Activated CD4-positive, alpha-beta T cell treated with anti-CD3 and anti-CD28 coated beads, Interleukin-2, amount 10 ng/mL, durations not matched to agents 24 days and 14 days (primary cell): ENCODE measurements at regions not wholly inside any gene's neighbourhood (a gene's known extent, or its start where the extent isn't known, plus 50 kb on each side); places are given as distances from the start of the nearest gene placed in this dataset.

Experiments
- DNase-seq: peaks from one replicate; pipeline ENCODE4 v3.0.0; 2022
- H3K27ac Mint-ChIP-seq: one replicate; pipeline ENCODE4 v1.8.0; 2022; ENCODE audit warnings: mild to moderate bottlenecking, mixed read lengths
- H3K27me3 Mint-ChIP-seq: one replicate; pipeline ENCODE4 v1.8.0; 2022; ENCODE audit warnings: mixed read lengths
- H3K36me3 Mint-ChIP-seq: one replicate; pipeline ENCODE4 v1.8.0; 2022; ENCODE audit warnings: low read depth, mild to moderate bottlenecking, mixed read lengths
- H3K4me1 Mint-ChIP-seq: one replicate; pipeline ENCODE4 v1.8.0; 2021; ENCODE audit warnings: mixed read lengths
- H3K4me3 Mint-ChIP-seq: one replicate; pipeline ENCODE4 v1.8.0; 2022; ENCODE audit warnings: mild to moderate bottlenecking, moderate library complexity, mixed read lengths
- H3K9me3 Mint-ChIP-seq: one replicate; pipeline ENCODE4 v1.8.0; 2021; ENCODE audit warnings: mixed read lengths
- intact Hi-C: fragments of 100-400 bp; cut with micrococcal nuclease; formaldehyde crosslinking; loops from one replicate; pipeline ENCODE4 v1.15.1; 2023

DNA sequence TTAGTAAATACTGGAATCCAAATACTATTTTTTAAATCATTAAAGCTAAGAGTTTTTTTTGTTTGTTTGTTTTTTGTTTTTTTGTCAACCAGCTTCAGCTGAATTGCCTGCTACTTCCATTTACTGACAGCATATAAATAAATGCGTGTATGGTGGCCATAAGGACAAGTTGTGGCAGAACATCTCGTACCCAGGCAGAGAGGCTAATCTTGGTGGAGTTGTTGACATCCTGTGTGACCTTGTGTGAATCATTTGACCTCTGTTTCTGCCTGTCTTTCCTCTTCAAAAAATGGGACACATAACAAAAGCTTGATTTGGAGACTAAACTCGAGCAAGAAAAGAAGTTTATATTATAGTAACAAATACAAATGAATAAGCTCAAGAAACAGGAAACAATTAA, 734.2 kb downstream of the MCTP2 start:
- H3K27ac Mint-ChIP-seq, result no peak overlapping the region
- no peaks in the 10 kb centered on the region for H3K27me3 Mint-ChIP-seq
- H3K36me3 Mint-ChIP-seq, result no peaks in the 10 kb centered on the region
- H3K9me3 Mint-ChIP-seq, result peaks cover 7% of the 10 kb centered on the region
- no peaks in the 10 kb centered on the region for H3K4me1 Mint-ChIP-seq
- DNase-seq, result no peak
- intact Hi-C loops, result no loop called here
- H3K4me3 Mint-ChIP-seq, result no peak overlapping the region

DNA sequence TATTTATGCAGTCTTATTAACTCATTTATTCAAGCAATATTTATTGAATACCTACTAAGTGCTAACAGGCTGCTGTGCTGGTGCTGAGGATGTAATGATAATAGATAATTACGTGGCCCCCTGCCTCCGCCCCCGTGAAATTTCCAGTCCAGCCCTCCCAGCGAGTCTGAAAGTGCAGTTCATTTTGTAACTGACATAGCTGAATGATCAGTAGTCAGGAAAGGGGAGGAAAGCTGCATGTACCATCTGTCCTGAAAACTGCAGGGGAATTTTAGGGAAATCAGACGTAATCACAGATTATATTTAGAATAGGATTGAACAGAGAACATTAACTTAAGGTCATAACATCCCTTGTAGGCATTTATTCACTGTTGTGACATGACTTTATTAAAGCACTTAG, 736.8 kb downstream of the MCTP2 start:
- Mint-ChIP-seq H3K27ac (no peak overlapping the region), H3K27me3 (no peaks in the 10 kb centered on the region), H3K4me1 (no peaks in the 10 kb centered on the region), H3K36me3 (no peaks in the 10 kb centered on the region), H3K4me3 (no peak overlapping the region), H3K9me3 (peaks cover 7% of the 10 kb centered on the region)
- intact Hi-C loops, result no loop called here
- DNase-seq, result no peak

DNA sequence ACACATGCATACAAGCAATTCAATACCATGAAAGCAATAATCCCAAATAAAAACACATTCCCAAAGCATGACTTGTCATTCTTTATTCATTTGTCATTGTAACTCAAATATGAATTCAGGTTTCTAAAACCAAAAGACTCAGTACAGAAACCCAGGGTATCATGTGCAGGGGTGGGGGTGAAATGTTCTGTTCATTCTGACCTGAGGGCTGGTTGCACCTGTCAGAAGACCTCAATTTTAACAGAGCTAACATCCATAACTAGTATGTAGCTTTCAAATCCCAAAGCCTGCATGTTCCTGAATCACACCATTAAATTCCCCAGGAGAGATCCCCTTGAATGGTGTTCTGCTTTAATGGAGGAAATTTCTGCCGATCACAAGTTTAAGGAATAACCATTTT, 738.7 kb downstream of the MCTP2 start:
- Mint-ChIP-seq H3K27ac (no peak overlapping the region), H3K4me1 (no peaks in the 10 kb centered on the region), H3K4me3 (no peak overlapping the region), H3K27me3 (no peaks in the 10 kb centered on the region), H3K9me3 (no peaks in the 10 kb centered on the region), H3K36me3 (no peaks in the 10 kb centered on the region)
- intact Hi-C loops, result no loop called here
- DNase-seq, result no peak

DNA sequence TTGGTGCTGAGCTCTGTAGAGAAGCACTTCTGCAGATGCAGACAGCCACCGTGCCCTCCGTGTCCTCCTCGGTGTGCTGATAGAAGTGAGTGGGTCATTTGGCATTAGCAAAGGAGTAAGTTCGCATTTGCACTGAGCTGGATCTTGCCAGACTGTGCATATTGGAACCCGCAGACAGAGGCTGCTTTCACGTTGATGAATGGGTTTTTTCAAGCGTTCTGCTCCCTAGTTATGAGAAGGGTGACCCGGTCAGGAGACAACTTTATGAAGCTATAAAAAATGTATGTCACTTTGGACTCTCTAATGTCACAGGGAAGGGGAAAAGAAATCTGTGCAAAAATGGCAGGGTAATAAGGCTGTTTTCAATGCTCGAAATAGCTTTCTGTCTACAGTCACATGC, 739.4 kb downstream of the MCTP2 start:
- intact Hi-C loops, result no loop called here
- no peak overlapping the region for H3K27ac Mint-ChIP-seq
- no peak for DNase-seq
- H3K36me3 Mint-ChIP-seq, result no peaks in the 10 kb centered on the region
- no peaks in the 10 kb centered on the region for H3K4me1 Mint-ChIP-seq
- H3K27me3 Mint-ChIP-seq, result no peaks in the 10 kb centered on the region
- no peak overlapping the region for H3K4me3 Mint-ChIP-seq
- no peaks in the 10 kb centered on the region for H3K9me3 Mint-ChIP-seq

DNA sequence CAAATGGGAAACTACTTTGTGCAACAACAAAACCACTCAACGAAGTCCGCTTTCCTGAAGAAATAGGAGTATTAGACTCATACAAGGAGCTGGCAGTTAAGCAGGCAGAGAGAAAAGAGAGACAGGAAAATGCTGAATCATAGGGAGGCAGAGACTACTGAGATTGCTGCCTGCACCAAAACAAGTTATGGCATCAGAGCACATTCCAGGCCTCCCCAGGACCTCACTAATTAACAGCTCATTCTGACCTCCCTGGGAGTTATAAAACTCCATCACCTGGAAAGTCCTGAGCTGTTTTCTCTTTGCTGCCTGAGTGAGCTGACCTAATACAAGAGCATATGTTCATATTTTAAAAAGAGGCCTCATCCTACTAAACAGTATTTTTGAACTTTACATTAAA, 741.0 kb downstream of the MCTP2 start:
- no peaks in the 10 kb centered on the region for H3K36me3 Mint-ChIP-seq
- intact Hi-C loops, result no loop called here
- no peaks in the 10 kb centered on the region for H3K9me3 Mint-ChIP-seq
- no peak overlapping the region for H3K27ac Mint-ChIP-seq
- no peak overlapping the region for H3K4me3 Mint-ChIP-seq
- H3K4me1 Mint-ChIP-seq, result no peaks in the 10 kb centered on the region
- DNase-seq, result no peak
- H3K27me3 Mint-ChIP-seq, result no peaks in the 10 kb centered on the region

DNA sequence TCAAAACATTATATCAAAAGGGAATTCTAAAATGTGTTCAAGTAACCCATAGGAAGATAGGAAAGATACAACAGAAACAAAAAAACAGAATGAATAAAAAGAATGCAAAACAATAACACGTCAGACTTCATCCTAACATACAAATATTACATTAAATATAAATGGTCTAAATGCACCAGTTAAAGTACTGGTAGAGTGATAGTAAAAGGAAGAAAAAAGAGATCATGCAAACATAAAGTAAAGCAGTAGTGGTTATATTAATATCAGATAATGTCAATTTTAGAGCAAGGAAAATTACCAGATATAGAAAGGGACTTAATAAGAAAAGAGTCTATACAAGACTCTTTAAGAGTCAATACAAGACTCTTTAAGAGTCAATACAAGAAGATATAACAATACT, 755.7 kb downstream of the MCTP2 start:
- no peak for DNase-seq
- Mint-ChIP-seq H3K27ac (no peak overlapping the region), H3K9me3 (peaks cover 7% of the 10 kb centered on the region), H3K4me3 (no peak overlapping the region), H3K27me3 (no peaks in the 10 kb centered on the region), H3K36me3 (no peaks in the 10 kb centered on the region), H3K4me1 (no peaks in the 10 kb centered on the region)
- intact Hi-C loops, result no loop called here

DNA sequence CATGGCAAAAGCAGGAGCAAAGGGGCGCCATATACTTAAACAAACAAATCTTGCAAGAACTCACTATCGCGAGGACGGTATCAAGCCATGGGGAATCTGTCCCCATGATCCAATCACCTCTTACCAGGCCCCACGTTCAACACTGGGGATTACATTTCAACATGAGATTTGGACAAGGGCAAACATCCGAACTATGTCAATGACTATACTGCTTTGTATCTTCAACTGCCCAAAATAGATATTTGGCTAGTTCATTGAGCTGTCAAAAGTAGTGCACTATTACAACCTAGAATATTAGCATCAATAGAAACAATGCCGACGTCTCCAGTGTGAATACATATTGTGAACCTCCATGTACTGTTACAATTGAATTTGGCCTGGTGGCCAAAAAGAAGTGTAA, 760.4 kb downstream of the MCTP2 start:
- DNase-seq, result no peak
- no peak overlapping the region for H3K27ac Mint-ChIP-seq
- no peaks in the 10 kb centered on the region for H3K36me3 Mint-ChIP-seq
- no peaks in the 10 kb centered on the region for H3K27me3 Mint-ChIP-seq
- H3K4me3 Mint-ChIP-seq, result no peak overlapping the region
- no peaks in the 10 kb centered on the region for H3K9me3 Mint-ChIP-seq
- no peaks in the 10 kb centered on the region for H3K4me1 Mint-ChIP-seq
- intact Hi-C loops, result no loop called here

DNA sequence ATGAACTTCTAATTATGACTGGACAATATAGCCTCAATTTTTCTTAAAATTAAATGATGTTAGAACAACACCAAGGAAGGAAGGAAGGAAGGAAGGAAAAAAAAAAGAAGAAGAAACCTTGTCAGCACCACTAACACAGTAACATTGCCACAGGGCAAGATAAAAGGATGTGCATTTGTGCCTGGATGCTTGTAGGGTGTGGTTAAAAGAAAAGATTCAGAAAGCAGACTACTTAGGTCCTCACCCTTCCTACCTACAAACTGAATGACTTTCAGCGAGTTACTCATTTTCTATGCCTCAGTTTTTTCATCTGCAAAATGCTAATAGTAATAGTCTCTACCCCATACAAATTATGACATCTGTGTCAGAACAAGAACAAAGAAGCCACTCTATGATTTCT, 778.3 kb downstream of the MCTP2 start:
- H3K36me3 Mint-ChIP-seq, result no peaks in the 10 kb centered on the region
- H3K9me3 Mint-ChIP-seq, result no peaks in the 10 kb centered on the region
- H3K4me3 Mint-ChIP-seq, result no peak overlapping the region
- H3K27ac Mint-ChIP-seq, result no peak overlapping the region
- H3K27me3 Mint-ChIP-seq, result no peaks in the 10 kb centered on the region
- intact Hi-C loops, result no loop called here
- DNase-seq, result no peak
- H3K4me1 Mint-ChIP-seq, result no peaks in the 10 kb centered on the region

DNA sequence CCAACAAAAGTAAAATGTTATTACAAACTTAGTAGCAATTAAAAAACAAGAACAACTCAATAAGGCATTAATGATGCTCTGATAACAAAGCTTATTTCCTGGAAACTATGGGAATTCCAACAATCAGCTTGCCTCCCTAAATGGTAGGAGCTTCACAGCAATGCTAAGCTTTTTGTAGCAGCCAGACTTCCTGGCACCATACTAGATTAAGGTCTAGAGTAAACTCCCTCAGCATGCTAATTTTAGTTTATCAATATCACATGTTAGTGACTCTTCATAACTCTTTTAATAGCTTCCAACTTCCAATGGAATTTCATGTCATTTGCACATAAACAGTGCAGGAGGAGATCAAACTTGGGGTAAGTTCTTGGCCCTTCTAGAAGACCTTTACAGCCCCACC, 782.0 kb downstream of the MCTP2 start:
- Mint-ChIP-seq H3K4me3 (no peak overlapping the region), H3K27ac (no peak overlapping the region), H3K27me3 (no peaks in the 10 kb centered on the region), H3K36me3 (no peaks in the 10 kb centered on the region), H3K9me3 (no peaks in the 10 kb centered on the region), H3K4me1 (no peaks in the 10 kb centered on the region)
- intact Hi-C loops, result no loop called here
- no peak for DNase-seq

DNA sequence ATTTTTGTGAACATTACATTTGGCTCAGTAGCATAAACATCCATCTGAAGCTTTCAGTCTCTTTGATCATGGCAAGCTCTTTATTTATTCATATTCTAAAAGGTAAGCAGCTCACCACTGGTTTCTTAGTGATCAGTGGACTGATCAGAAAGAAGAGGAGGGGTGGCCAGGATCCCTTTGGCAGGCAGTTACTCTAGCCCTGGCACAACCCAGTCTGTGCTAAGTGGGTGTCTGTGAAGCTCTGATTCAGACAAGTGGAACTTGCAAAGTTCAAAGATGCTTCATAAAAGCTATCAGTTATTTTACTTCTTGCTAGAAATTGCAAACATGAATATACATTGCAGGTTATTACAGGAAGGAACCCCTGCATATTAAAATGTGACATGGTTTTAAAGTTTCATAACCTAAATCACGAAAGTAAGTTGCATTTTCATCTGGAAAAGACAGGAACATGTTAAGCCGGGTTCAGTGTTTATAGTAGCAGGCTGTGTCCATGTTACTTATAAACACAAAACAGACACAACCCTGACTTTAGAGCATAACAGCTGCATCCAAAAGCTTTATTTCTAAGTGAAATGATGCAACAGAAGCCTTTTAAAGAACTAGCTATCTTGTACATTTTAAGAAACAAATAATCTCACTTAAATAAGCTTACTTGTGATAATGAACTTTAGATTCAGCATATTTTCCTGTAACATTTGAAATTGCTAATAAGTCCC, 785.3 kb downstream of the MCTP2 start:
- Mint-ChIP-seq H3K4me3 (no peak overlapping the region), H3K4me1 (no peaks in the 10 kb centered on the region), H3K27ac (no peak overlapping the region), H3K36me3 (no peaks in the 10 kb centered on the region), H3K27me3 (no peaks in the 10 kb centered on the region), H3K9me3 (no peaks in the 10 kb centered on the region)
- intact Hi-C loops, result no loop called here
- DNase-seq, result no peak

DNA sequence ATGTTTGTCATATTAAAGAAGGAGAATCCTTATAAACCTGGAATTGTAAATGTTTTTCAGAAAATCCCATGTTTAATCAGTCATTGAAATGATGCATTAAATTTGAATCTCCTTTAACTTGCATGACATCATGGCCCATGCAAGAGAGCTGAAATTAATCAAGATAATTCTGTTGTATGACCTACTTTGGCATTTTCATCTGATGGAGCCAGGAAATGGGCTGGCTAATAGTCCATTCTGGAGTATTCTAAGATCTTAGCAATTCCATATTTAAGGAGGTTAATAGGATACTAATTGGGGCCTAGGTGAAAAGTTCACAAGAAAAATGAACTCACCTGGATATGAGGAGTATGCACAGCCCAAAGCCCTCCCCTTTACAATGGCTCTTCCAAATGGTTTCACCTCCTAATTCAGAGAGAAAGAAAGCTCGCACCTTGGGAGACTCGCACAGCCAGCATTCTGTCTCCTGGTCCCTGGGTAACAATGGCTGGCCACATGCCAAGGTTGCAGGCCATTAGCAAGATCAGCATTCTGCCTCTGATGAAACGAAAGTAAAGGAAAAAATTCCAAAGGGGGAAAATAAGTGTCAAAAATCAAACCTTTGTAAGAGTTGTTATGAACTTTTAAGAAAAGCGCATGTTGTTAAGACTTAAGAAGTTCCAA, 786.4 kb downstream of the MCTP2 start:
- Mint-ChIP-seq H3K4me3 (no peak overlapping the region), H3K9me3 (no peaks in the 10 kb centered on the region), H3K27me3 (no peaks in the 10 kb centered on the region), H3K27ac (no peak overlapping the region), H3K4me1 (no peaks in the 10 kb centered on the region), H3K36me3 (no peaks in the 10 kb centered on the region)
- no peak for DNase-seq
- intact Hi-C loops, result no loop called here

DNA sequence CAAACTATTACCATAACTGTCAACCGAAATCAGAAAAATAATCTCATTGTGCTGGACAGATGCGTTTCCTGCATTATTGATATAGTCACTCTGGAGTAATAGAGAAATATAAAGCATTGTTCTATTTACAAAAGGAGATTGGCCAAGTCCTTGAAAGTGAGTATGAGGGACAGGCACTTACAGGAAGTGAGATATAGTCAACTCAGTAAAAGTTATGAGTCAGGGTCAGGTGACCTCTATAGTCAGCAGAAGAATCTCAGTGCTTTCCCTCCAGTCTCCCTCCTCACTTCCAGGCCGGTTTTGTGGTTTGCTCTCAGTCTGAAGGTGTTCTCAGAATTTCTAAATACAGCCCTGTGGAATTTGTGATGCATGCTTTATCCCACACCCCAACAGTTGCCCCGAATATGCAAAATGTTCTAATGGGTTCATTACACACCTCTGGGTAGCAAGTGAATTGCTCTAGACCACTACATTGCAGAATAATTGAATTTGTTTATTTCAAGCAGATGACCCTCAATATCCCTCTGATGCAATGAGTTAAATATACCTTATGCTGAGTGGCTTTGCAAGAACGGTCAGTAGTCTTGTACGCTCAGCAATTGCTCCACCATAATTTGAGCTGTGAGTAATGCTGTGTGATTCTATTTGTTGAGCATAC, 787.7 kb downstream of the MCTP2 start:
- Mint-ChIP-seq H3K4me3 (no peak overlapping the region), H3K27ac (no peak overlapping the region), H3K4me1 (no peaks in the 10 kb centered on the region), H3K36me3 (no peaks in the 10 kb centered on the region), H3K27me3 (no peaks in the 10 kb centered on the region), H3K9me3 (no peaks in the 10 kb centered on the region)
- DNase-seq, result no peak
- intact Hi-C loops, result no loop called here

DNA sequence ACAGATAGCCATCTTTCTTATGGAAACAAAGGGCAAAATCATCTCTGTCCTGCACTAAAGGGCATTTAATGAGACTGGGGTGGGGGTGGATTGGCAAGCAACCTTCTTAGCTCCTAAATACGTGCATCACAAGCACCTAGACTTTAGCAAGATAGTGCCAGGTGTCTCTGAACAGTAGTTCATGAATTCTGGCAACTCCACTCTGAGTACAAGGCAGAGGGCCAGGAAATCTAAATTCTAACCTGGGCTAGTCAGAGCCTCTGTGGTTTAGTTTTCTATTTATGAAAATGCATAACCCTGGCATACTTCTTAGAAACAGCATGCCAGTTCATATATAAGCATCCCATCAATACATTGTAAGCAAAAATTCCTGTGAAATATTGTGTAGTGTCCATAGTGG, 788.5 kb downstream of the MCTP2 start:
- Mint-ChIP-seq H3K27ac (no peak overlapping the region), H3K27me3 (no peaks in the 10 kb centered on the region), H3K9me3 (no peaks in the 10 kb centered on the region), H3K36me3 (no peaks in the 10 kb centered on the region), H3K4me1 (no peaks in the 10 kb centered on the region), H3K4me3 (no peak overlapping the region)
- DNase-seq, result no peak
- intact Hi-C loops, result no loop called here

DNA sequence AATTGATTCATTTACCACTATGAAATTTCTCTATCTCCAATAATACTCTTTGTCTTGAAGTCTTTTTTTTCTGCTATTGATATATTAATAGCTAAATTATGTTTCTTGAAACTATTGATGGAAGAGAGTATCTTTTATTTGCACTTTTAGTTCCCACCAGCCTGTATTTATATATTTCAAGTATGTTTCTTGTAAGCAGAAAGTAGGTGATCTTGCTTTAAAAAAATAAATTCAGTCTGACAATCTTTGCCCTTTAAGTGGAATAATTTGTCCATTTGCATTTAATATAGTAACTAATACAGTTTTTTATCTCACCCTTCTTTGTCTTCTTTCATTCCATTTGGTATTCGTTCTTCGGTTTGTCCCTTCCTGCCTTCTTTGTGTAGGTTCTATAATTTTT, 790.5 kb downstream of the MCTP2 start:
- Mint-ChIP-seq H3K9me3 (no peaks in the 10 kb centered on the region), H3K36me3 (no peaks in the 10 kb centered on the region)

More for the DNA sequence above, 790.5 kb downstream of the MCTP2 start:
- no peaks in the 10 kb centered on the region for H3K27me3 Mint-ChIP-seq
- no peak for DNase-seq
- no peak overlapping the region for H3K4me3 Mint-ChIP-seq
- no peak overlapping the region for H3K27ac Mint-ChIP-seq
- H3K4me1 Mint-ChIP-seq, result no peaks in the 10 kb centered on the region
- intact Hi-C loops, result no loop called here
